ENCODE measurements at regions not wholly inside any gene's neighbourhood (a gene's known extent, or its start where the extent isn't known, plus 50 kb on each side); places are given as distances from the start of the nearest gene placed in this dataset.

DNA sequence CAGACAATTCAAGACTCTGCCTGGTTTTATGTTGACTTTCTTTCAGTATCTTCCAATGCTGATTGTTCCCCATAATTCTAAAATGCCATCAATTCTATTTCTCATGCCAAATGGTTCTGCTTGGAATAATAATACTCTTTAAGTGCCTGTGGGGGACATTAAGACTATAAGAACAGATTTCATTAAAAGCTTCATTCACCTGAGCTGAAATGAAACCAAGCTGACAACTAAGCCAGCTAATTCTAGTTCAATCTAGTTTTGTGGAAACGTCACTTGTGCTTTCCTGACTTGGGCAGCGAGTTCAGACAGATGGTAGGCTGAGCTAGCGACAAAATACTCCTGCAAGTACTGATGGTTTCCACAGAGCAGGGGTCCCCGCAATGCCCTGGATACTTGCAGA lies 491.1 kb upstream of the RAB6C start:
- TF ChIP-seq POLR2A (IDR thresholded peaks at IDR 0.05; ENCODE audit: low read depth, low read length), result no peak
- no peak for TF ChIP-seq POLR2AphosphoS5 (IDR thresholded peaks at IDR 0.05; ENCODE audit: insufficient read depth, low read depth, low read length)
- TF ChIP-seq, protein P1, sequence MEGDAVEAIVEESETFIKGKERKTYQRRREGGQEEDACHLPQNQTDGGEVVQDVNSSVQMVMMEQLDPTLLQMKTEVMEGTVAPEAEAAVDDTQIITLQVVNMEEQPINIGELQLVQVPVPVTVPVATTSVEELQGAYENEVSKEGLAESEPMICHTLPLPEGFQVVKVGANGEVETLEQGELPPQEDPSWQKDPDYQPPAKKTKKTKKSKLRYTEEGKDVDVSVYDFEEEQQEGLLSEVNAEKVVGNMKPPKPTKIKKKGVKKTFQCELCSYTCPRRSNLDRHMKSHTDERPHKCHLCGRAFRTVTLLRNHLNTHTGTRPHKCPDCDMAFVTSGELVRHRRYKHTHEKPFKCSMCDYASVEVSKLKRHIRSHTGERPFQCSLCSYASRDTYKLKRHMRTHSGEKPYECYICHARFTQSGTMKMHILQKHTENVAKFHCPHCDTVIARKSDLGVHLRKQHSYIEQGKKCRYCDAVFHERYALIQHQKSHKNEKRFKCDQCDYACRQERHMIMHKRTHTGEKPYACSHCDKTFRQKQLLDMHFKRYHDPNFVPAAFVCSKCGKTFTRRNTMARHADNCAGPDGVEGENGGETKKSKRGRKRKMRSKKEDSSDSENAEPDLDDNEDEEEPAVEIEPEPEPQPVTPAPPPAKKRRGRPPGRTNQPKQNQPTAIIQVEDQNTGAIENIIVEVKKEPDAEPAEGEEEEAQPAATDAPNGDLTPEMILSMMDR (IDR thresholded peaks at IDR 0.05; ENCODE audit: extremely low read depth in 1 of 2, insufficient read depth in 1 of 2, low read depth in 1 of 2, low read length in 2 of 2), result no peak
